GM12878 (cell line): ENCODE measurements at regions not wholly inside any gene's neighbourhood (a gene's known extent, or its start where the extent isn't known, plus 50 kb on each side); places are given as distances from the start of the nearest gene placed in this dataset.
"Not testable (repeated sequence)": the region's sequence is repeated elsewhere in the genome, so short reads cannot be mapped to it uniquely, and the experiment has no call there.

Experiments used
- ATAC-seq: fragments of 200-7000 bp; cut with Tn5 transposase; 3 replicates; pipeline ENCODE4 v1.9.1; 2020; ENCODE audit warnings: mild to moderate bottlenecking, moderate library complexity
- BruUV-seq: library from RNA; stranded (reverse); fragments of 400-500 nt; replicated peaks from 2 replicates; lab custom pipeline; 2021; lab: Mats Ljungman, UMichigan
- CTCF ChIA-PET: fragments of 300-600 bp; sonication (Branson Sonifier 250); formaldehyde crosslinking; extraction: SDS; loops from one replicate; lab custom pipeline; 2021; ENCODE audit warnings: inconsistent platforms; lab: Yijun Ruan, JAX
- POLR2A ChIA-PET: fragments of 350-600 bp; formaldehyde crosslinking; extraction: SDS; loops from one replicate; lab custom pipeline; 2021; ENCODE audit warnings: inconsistent platforms; lab: Charles Lee
- RAD21 ChIA-PET: fragments of 300-600 bp; sonication (Branson Sonifier 250); formaldehyde crosslinking; loops from one replicate; lab custom pipeline; 2023; ENCODE audit warnings: antibody characterized with exemption; ENCODE audit not compliant: unreplicated experiment; lab: Charles Lee
- SMC1A ChIA-PET: fragments of 300-600 bp; sonication (Branson Sonifier 250); formaldehyde crosslinking; loops from one replicate; lab custom pipeline; 2023; ENCODE audit not compliant: unreplicated experiment, uncharacterized antibody; lab: Charles Lee
- DNase-seq: peaks from one replicate; pipeline ENCODE4 v3.0.0-alpha.2; 2011; ENCODE audit warnings: low read depth, low spot score
- FAIRE-seq: peaks from 3 replicates; lab custom pipeline; 2011; peaks lifted over from hg19 to GRCh38; lab: Jason Lieb, UNC
- H2AFZ ChIP-seq: 2 replicates; pipeline ENCODE4 v1.6.0; 2011; ENCODE audit warnings: low read depth, low read length, control low read depth; ENCODE audit not compliant: control insufficient read depth
- H3K27ac ChIP-seq: 2 replicates; pipeline ENCODE4 v1.5.1; 2011; ENCODE audit warnings: control low read depth; ENCODE audit not compliant: control insufficient read depth, insufficient read depth
- H3K27me3 ChIP-seq, 2 experiments: replicated peaks in 1 of 2; 2 replicates each; pipeline versions ENCODE4 v1.6.0 to v1.6.1; 2011; ENCODE audit warnings: low read length in 1 of 2; ENCODE audit not compliant: control insufficient read depth in 2 of 2, insufficient read depth in 2 of 2
- H3K36me3 ChIP-seq, 2 experiments: 2 replicates each; pipeline ENCODE4 v1.5.1; 2011; ENCODE audit warnings: low read length in 1 of 2; ENCODE audit not compliant: control insufficient read depth in 2 of 2, insufficient read depth in 2 of 2
- H3K4me1 ChIP-seq: 2 replicates; pipeline ENCODE4 v1.6.1; 2011; ENCODE audit warnings: mild to moderate bottlenecking, low read length, moderate library complexity, mixed read lengths; ENCODE audit not compliant: control insufficient read depth, insufficient read depth
- H3K4me2 ChIP-seq: 2 replicates; pipeline ENCODE4 v1.6.0; 2011; ENCODE audit warnings: control low read depth; ENCODE audit not compliant: control insufficient read depth, insufficient read depth
- H3K4me3 ChIP-seq: fragments of 200-600 bp; sonication (generic); 2 replicates; pipeline ENCODE4 v1.5.1; 2016
- H3K79me2 ChIP-seq: 2 replicates; pipeline ENCODE4 v1.6.0; 2011; ENCODE audit warnings: low read length; ENCODE audit not compliant: control insufficient read depth, insufficient read depth
- H3K9ac ChIP-seq: 2 replicates; pipeline ENCODE4 v1.8.0; 2011; ENCODE audit warnings: low read length, control low read depth, mixed read lengths; ENCODE audit not compliant: control insufficient read depth, insufficient read depth
- H3K9me3 ChIP-seq: replicated peaks from 3 replicates; pipeline ENCODE4 v1.5.1; 2011; ENCODE audit warnings: mild to moderate bottlenecking, low read length; ENCODE audit not compliant: control insufficient read depth, insufficient read depth
- H4K20me1 ChIP-seq: 2 replicates; pipeline ENCODE4 v1.6.0; 2011; ENCODE audit not compliant: control insufficient read depth, insufficient read depth
- JUND ChIP-seq: IDR thresholded peaks from 2 replicates; pipeline ENCODE4 v1.6.1; 2012; ENCODE audit warnings: low read depth, mild to moderate bottlenecking, low read length, improper control_type of control experiment, moderate library complexity
- ZNF592 ChIP-seq: fragments of 450-650 bp; IDR thresholded peaks from 2 replicates; pipeline ENCODE4 v1.6.1; 2017; ENCODE audit warnings: mild to moderate bottlenecking, moderate library complexity
- WGBS: methylation state at CpG from one replicate; pipeline ENCODE4 v1.1.6; 2016; ENCODE audit warnings: low lambda C conversion rate; ENCODE audit not compliant: insufficient replicate concordance, insufficient coverage; ENCODE audit errors: missing lambda C conversion rate; 5-methylcytosine and 5-hydroxymethylcytosine counted together
- in situ Hi-C: fragments of 300-500 bp; cut with MboI; formaldehyde crosslinking; loops from 9 replicates; pipeline ENCODE4 v1.14.3; 2018; ENCODE audit warnings: mixed read lengths
- intact Hi-C: fragments of 100-400 bp; cut with micrococcal nuclease; formaldehyde crosslinking; loops from one replicate; pipeline ENCODE4 v1.14.2; 2022; ENCODE audit not compliant: unreplicated experiment

DNA sequence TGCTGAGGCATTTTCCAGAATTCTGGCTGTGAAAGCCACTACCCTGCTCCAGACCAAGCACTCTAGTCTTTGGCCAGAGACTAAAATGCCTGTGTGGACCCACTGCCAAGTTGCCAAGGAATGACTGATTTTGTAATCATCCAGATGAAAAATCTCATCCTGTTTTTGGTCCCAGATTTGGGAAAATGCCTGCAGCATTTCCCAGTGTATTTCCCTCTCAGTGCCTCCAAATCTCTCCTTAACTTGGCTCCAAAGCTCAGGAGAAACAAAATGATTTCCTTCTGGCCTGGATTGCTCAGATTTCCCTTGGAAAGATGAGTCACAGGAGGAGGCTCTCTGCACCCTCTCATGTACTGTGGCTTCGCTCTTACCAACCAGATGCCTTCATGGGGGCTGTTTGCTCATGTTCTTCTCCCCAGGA is 335.2 kb upstream of the TARS1 start (continued):
- TF ChIP-seq ZNF592: no peak
- no peak for TF ChIP-seq JUND

DNA sequence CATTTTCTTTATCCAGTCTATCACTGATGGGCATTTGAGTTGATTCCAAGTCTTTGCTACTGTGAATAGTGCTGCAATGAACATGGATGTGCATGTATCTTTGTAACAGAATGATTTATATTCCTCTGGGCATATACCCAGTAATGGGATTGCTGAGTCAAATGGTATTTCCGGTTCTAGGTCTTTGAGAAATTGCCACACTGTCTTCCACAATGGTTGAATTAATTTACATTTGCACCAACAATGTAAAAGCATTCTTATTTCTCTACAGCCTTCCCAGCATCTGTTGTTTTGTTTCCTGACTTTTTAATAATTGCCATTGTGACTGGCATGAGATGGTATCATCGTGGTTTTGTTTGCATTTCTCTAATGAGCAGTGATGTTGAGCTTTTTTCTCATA is 330.3 kb upstream of the TARS1 start:
- H3K4me3 ChIP-seq, SMC1A ChIA-PET, DNase-seq, POLR2A ChIA-PET, H3K4me1 ChIP-seq, in situ Hi-C loops, BruUV-seq, ATAC-seq, intact Hi-C loops, H3K9me3 ChIP-seq, FAIRE-seq, H3K27me3 ChIP-seq, H2AFZ ChIP-seq, H3K9ac ChIP-seq, H4K20me1 ChIP-seq, H3K4me2 ChIP-seq, H3K79me2 ChIP-seq, H3K27ac ChIP-seq, RAD21 ChIA-PET, CTCF ChIA-PET, H3K36me3 ChIP-seq: not testable (repeated sequence)
- WGBS: 10% methylated on average over 2 of the region's 2 CpGs
